Ramos (cell line): ENCODE measurements at regions not wholly inside any gene's neighbourhood (a gene's known extent, or its start where the extent isn't known, plus 50 kb on each side); places are given as distances from the start of the nearest gene placed in this dataset.

Source experiments
- in situ Hi-C: fragments of 300-500 bp; cut with MboI; formaldehyde crosslinking; loops from one replicate; pipeline ENCODE4 v1.14.3; 2022; ENCODE audit warnings: low sequenced_read_pairs; ENCODE audit not compliant: unreplicated experiment

GRCh38 chr4:180434131-180434895 is 1808.9 kb upstream of the TENM3 start:
- in situ Hi-C loops, result no loop called here

GRCh38 chr4:180436361-180436760 is 1806.8 kb upstream of the TENM3 start:
- in situ Hi-C loops, result no loop called here

- in situ Hi-C loops, result no loop called here
These were observed 1805.6 kb upstream of the TENM3 start for GRCh38 chr4:180437601-180438000.

GRCh38 chr4:180448306-180448705 is 1794.9 kb upstream of the TENM3 start:
- in situ Hi-C loops, result no loop called here

- in situ Hi-C loops, result no loop called here
These were observed 1793.7 kb upstream of the TENM3 start for GRCh38 chr4:180449395-180449956.

GRCh38 chr4:180455226-180455625 is 1788.0 kb upstream of the TENM3 start:
- in situ Hi-C loops, result no loop called here

GRCh38 chr4:180456928-180457327 is 1786.3 kb upstream of the TENM3 start:
- in situ Hi-C loops, result no loop called here

GRCh38 chr4:180462116-180462515 is 1781.1 kb upstream of the TENM3 start:
- in situ Hi-C loops, result no loop called here

GRCh38 chr4:180465364-180465763 is 1777.8 kb upstream of the TENM3 start:
- in situ Hi-C loops, result no loop called here

- in situ Hi-C loops, result no loop called here
These were observed 1760.2 kb upstream of the TENM3 start for GRCh38 chr4:180483036-180483435.

GRCh38 chr4:180485407-180485806 is 1757.8 kb upstream of the TENM3 start:
- in situ Hi-C loops, result no loop called here

- in situ Hi-C loops, result no loop called here
These were observed 1756.9 kb upstream of the TENM3 start for GRCh38 chr4:180486342-180486741.

- in situ Hi-C loops, result no loop called here
These were observed 1753.4 kb upstream of the TENM3 start for GRCh38 chr4:180489787-180490186.

- in situ Hi-C loops, result no loop called here
These were observed 1752.0 kb upstream of the TENM3 start for GRCh38 chr4:180491210-180491609.

GRCh38 chr4:180493299-180493698 is 1749.9 kb upstream of the TENM3 start:
- in situ Hi-C loops, result no loop called here

- in situ Hi-C loops, result no loop called here
These were observed 1743.0 kb upstream of the TENM3 start for GRCh38 chr4:180500154-180500553.

- in situ Hi-C loops, result no loop called here
These were observed 1730.3 kb upstream of the TENM3 start for GRCh38 chr4:180512801-180513475.

GRCh38 chr4:180518906-180519305 is 1724.3 kb upstream of the TENM3 start:
- in situ Hi-C loops, result no loop called here

GRCh38 chr4:180521181-180521580 is 1722.0 kb upstream of the TENM3 start:
- in situ Hi-C loops, result no loop called here

- in situ Hi-C loops, result no loop called here
These were observed 1717.6 kb upstream of the TENM3 start for GRCh38 chr4:180525523-180526077.

GRCh38 chr4:180528003-180528402 is 1715.2 kb upstream of the TENM3 start:
- in situ Hi-C loops, result no loop called here
